Germinal center (tissue), 1 donor: ENCODE measurements at regions not wholly inside any gene's neighbourhood (a gene's known extent, or its start where the extent isn't known, plus 50 kb on each side); places are given as distances from the start of the nearest gene placed in this dataset.

Experiments
- DNase-seq: peaks from one replicate; pipeline ENCODE4 v3.0.0; 2012; ENCODE audit warnings: mixed read lengths, low spot score

DNA sequence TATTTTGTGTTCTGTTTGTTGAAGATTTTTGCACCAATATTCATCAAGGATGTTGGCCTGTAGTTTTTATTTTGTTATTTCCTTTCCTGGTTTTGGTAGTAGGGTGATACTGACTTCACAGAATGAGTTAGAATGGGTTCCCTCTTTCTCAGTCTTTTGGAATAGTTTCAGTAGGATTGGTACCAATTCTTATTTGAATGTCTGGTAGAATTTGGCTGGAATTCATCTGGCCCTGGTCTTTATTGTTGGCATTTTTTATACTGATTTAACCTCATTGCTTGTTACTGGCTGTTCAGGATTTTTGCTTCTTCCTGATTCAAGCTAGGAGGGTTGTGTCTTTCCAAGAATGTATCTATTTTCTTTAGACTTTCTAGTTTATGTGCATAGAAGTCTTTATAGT, 263.7 kb downstream of the SOX11 start:
- DNase-seq = no peak

DNA sequence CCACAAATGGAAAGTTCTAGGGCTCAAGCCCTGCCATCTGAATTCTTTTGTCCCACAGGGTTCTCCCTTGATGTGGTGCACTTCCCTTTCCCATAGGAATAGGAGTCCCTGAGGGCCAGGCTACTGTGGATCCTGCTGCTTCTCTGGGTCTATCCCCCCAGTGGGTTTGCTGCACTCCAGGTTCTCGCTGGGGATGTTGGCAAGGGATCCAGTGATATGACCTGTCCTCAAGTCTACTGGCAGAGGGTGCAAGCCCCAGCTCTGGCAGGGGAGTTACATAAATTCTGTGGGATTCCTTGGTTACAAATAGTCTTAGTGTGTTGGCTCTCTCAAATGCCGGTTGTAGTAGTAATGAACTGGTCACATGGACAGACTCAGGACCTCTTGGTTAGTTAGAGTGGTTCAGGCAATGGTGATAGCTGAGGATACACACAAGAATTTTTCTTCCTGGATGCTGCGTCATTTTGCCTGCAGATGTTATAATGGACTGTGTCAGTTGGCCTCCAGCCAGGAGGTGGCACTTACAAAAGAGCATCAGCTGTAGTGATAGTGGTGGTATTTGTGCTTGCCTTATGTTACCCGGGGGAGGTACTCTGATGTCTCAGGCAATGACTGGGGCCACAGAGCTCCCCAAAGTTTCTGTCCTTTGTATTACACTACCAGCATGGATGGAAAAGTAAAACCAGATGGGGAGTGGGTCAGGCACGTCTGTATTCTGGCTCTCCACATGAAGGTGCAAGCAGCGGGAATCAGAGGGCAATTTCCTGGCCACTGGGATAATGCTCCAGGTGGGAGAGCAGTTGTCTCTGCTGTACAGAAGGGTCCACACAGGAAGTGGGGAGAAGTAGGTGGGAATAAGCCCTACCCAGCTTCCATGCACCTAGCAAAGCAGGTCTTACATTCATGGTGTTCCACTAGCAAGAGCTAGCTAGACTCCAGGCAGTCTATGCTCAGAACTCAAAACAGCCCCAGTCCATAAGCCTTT, 267.9 kb downstream of the SOX11 start:
- DNase-seq = no peak

DNA sequence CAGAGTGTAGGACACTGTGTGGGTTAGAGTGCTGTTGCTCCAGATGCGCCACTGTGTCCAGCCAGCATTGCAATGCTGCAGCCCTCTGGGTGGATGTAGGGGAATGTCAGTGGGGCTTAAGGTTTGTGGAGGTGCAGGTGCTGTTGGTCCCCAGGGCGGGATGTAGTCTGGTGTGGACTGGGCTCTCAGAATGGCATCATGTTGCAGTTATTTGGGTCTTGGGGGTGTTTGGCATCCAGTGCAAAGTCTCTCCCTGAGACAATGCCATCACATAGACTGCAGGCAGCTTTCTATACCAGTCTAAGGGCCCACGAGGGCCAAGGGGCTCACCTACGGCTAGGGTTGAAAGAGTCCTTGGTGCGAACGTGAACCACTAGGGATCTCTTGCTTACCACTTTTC, 275.3 kb downstream of the SOX11 start:
- DNase-seq = no peak

DNA sequence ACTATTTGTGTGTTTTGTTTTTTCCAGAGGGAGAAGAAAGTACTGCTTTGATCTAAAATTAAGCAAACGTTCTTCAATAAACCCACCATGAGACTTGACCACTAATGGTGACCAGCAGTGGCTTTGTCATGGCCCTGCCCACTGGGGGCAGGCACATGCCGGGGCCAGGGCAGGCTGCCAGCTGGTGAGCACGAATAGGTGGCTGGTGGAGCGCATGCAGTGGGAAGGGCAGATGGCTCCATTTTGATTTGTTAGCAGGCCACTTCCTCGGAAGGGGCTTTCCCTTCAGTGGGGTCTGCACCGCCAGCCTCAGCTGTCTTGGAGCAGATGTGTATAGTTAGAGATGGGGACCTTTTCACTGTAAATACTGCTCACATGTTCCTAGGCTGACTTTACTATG, 277.1 kb downstream of the SOX11 start:
- no peak for DNase-seq

DNA sequence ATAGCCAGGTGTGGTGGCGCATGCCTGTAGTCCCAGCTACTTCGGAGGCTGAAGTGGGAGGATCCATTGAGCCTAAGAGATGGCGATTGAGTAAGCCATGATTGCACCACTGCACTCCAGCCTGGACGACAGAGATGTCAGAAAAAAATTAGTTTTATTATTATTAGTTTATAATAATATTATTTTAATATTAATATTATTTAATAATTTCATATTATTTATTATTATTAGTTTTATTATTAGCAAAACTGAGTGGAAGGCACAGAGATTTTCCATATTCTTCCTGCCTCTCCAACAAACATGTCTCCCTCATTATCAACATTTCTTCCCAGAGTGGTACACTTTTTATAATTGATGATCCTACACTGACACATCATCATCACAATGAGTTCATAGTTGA, 278.2 kb downstream of the SOX11 start:
- DNase-seq = no peak

DNA sequence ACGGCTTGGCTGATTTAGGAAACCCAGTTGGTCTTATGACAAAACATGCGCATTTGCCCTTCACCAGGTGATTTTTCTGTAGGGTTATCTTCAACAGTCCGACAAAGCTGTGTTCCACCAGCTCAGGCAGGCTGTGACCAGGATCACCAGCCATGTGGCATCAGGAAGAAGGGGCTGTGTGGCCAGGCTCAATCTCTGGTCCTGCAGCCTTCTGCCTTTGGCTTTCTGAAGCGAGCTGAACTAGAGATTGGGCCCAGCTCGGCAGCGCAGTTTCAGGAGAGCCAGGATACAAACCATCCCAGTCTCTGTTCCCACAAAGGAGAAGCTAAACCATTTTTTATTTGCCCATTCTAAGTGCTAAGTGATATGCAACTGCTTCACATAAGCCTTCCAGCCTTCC, 282.3 kb downstream of the SOX11 start:
- no peak for DNase-seq

DNA sequence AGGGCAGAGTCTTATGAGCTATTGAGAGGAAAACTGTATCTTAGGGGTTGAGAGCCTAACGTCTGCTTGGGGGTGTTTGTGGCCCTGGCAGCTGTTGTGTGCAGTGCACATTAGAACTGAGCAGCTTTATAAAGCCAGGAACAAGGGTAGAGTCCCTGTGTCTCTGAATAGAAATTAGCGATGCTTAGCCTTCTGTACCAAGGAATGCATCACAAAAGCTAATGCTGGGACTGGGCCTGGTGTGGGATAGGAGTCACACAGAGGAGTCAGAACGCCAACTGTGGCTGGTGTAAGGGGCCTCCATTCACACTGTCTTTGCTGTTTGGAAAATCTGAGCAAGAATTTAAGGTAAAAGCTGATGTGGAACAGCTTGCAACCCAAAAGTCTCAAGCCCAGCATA, 283.2 kb downstream of the SOX11 start:
- DNase-seq = no peak

DNA sequence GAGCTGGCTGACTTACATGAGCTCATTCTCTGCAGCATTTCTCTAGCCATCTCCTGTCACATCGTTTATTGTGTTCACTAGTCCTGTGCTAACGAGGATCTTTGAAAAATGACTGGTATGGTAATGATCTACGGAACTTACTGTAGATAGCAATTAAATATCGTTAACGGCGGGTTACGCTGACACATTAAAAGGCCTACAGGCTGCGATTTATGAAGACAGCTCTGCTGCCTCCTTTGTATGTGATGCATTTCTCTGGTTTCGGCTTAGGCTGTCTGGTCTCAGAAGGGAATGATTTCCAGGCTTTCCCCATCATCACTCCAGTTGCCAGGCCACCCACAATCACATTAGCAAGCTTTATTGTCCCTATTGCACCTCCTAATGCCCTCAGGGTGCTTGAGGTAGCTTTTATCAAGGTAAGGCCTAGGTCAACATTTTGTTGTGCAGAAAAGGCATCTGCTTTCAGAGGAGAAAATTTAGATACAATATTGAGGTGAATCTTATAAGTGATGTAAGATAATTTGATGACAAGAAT, 284.4 kb downstream of the SOX11 start:
- DNase-seq = no peak

DNA sequence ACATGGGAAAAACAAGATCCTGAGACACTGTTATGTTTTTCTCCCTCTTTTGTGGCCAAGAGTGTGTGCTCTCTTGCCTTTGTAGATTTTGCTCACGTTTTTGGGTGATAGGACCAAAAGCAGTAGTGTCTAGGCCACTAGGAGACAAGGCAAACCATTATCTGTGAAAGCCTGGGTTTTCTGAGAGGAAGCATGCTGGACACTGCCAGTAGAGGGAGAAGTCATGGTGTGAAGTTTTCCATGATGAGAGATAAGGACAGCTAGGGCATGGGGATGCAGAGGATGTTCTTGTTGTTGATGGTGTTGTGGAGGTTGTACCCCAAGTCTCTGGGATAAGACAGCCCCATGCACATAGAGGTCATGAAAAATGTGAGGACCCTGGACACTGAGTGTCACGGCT, 285.3 kb downstream of the SOX11 start:
- DNase-seq = no peak

DNA sequence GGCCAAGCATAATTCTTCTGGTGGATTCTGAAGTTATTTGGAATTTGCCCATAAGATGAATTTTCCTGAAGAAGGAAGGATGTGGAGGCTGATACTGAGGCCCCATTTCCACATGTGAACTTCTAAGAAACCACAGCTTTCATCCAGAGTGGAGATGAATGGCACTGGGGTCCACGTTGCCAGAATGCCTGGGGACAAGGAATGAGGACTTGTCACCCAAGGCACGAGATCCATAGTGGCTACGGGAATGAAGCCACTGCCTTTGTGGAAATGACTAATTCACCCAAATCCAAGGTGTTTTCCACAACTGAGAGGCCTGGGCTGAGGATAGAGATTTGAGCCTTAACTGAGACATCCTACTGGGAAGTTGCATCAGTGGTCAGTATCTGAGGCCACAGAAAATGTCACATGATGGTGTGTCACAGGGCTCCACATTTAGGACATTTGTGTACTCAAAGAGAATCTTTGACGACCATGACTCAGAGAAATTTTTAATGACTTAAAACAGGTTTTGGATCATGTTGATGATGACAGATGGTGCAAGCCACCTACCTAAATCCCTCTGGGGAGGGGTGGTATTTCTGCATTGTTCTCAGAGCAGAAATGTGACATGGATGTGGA, 286.1 kb downstream of the SOX11 start:
- no peak for DNase-seq

DNA sequence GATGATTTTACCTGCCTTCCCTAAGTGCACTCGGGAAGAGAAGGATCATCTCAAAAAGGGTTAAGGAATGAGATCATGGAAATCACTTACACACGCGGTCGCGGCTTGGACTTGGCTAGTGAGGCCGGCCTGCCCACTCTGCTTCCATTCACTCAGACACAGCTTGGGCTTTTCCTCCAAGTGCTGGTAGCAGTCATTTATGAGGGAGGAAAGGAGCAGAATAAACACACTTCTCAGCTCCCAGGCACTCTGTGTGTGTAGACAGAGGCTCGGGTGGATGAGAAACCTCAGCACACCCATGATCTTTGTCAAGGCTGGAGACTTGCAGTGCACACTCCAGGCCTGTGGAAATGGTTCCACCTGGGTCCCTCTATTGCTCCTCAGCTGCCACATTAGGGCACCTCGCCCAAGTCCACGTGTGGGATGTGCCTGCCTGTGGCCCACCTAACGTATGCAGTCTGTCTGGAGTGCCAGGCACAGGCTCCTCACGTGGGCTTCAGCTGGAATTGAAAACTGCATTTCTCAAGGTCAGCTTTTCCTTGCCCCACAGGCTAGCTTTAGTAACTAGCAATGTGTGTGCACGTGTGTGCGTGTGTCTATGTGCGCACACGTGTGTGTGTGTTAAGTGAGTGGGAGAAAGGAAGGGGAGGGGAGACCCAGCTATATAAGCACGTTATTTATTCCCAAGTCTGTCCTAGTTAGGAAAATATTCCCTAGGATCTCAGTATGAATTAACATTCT, 288.4 kb downstream of the SOX11 start:
- DNase-seq = no peak

DNA sequence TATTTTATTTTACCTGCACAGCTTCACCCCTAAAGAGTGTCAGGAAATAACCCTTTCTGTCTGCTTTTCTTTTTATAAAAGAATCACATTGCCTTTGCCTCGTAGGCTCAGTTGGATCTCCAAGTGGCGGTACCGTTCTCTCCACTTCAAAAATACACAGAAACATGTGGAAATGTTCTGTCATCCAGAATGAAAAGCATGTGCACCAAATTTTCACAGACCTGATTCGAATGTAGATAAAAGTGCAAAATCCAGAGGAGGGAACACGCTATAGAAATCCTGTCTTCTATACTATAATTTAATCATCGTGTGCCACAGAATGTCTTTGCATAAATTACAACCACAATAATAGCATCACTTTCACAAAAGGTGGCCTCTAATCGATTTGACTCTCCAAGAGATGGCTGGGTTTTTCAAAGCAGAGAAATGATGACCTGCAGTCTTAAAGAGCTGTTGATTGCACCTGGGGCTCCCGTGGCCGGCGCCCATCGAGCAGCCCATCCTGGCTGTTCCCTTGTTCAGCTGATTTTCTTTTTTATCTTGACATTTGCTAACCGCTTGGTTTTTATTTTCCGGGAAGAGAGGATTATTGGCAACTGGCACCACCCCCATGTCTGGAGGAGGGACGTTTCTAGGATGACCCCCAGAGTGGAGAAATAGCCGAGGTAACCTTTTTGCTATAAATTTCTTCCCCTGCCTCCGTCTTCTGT, 290.2 kb downstream of the SOX11 start:
- no peak for DNase-seq

DNA sequence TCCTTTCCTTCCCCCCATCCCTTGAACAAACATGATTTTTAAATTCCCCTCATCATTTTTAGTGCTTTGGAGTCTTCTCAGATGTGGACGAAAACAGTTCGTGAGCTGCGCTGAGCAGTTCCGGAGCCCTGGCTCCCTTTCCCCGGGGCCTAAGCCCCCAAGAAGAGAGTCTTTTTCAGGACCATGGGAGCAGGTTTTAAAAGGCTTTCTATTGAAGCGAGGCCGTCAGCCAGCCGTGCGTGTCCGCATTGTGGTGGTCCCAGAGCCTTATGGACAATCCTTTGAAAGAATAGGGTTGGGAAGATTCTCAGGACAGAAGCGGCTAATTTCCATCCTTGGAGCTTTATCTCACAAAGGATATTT, 290.7 kb downstream of the SOX11 start:
- DNase-seq = no peak

DNA sequence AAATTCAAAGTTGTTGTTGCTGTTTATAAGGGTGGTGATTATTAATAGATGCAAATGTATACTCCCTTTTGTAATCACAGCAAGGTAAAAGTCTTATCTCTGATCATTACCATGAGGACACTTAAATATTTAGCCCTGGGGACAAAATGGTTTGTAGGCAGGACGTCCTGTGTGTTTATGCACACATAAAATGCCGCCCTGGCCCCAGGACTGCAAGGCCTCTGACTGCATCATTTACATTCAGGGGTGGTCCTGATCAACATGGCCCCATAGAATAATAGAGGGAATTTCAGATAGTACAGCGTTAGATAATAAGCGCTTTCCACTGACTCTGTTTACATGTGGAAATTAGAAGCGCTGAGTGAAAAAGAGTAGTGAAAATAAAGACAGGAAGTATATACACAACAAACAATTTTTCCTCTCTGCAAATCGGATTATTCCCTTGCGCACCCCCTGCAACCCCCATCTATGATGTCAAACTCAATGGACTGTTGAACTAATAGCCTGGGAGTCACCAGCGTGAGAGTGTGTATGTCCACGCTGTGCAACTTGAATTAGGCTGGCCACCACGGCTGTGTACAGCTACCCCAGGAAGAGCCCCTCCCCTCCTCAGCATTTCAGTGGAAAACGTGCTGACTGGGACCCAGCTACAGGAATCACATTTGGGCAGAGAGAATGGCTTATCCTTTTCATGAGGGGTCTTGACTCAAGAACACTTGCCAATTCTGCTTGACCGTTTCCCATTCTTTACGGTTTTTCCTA, 291.5 kb downstream of the SOX11 start:
- DNase-seq = no peak

DNA sequence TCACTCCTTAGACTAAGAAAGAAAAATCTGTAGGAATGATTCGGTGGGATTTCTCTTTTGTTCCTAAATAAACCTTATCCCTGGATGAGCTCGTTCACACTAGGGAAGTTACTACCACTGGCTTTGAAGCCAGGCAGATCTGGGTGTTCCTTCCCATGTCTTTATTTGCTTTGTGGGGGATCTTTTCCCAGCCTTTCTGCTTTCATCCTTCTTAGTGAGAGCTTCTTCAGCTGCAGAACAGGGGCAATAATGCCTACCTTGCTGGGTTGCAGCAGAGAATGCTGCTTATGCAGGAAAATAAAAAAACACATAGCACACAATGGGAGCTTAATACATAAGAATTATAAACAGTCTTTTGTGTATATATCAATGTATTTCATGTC, 292.1 kb downstream of the SOX11 start:
- no peak for DNase-seq

DNA sequence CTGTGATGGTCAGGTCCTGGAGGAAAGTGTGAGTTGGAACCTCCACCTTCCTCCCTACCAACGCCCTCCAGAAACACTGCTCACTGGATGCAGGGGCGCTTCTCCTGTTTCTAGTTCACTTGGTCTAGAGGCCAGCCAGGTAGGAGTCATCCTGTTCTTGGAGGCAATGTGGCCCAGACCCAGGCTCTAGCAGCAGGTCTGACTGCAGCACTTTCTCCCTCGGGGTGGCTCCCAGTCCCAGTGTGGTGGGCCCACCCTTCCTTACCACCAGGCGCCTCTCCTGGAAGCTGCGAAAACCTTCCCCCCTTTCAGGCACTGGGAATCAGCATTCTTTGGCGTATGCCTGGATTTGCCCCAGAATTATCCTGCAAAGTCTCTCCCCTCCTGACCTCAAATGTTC, 292.8 kb downstream of the SOX11 start:
- DNase-seq = no peak

DNA sequence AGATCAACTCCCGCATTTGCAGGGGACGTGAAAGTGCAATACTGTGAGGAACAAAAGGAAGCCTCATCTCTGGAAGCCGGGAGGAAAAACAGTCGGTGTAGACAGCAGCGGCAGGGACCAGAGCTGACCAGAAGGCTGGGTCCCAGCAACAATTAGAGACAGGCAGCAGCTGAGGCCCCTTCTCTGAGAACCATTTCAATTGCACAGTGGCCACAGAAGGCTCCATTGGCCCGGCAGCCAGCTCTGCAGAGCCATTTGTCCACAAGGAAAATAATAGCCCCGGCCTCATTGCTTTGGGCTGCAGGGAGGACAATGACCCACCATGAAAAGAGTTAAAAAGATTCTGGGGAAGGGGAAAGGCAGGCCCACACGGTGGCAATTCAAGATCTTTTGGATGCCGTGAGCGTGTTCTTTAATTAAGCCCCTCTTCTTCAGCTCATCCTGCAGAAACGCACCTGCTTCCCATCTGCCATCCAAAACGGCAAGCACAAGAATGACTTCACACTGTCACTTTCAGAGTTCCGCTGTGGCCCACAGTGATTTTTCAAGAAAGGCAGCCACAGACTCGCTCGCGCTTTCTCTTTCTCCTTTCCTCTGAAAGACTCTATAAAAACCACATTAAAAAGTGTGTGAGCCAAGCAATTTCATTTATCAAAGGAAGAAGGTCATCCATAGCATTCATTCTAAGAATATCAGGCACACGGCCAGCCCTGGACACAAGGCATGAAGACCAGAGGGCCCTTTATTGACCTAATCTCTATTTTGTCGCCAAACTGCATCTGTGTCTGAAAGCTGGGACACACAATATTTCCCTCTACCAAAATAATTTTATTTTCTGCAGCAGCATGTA, 293.6 kb downstream of the SOX11 start:
- no peak for DNase-seq

DNA sequence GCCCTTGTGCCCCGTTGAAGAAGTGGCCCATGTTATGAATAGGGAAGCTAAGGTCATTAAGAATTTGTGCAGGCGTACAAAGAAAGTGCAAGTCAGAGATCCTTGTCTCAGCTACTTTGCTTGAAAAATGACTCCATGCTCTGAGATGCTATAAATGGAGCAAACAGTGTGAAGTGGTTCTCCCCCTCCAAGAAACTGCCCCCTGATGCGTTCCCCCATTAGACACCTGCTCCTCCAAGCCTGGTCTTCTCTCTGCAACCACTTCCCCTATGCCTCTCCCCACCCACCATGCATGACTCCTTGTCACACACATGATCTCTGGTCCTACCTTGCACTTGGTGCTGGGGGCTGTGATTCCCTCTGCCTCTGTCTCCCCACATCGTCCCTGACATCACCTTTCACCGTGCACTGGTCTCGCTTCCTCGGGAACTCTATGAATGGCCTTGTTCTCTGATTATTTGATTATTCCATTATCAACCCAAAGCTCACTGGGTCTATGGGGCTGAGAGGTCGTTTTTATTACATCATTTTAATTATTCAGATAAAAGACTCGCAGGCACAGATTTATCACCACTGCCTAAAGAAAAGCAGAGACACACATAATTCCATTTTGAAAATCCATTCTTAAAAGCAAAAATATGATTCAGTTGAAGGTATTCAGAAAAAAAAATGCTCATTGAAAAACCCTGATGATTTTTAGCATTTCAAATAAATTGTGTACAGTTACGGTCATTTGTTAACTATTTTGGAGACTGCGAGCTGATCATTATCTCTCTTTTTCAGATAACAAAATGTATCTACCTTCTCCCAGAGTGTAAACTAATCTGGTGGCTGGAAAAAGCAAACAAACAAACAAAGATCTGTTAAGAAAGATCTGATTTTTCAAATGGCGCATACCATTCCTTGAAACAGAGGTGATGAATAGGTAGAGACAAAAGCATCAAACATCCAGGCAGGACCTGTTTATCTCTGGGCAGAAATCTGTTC, 294.9 kb downstream of the SOX11 start:
- DNase-seq = no peak

DNA sequence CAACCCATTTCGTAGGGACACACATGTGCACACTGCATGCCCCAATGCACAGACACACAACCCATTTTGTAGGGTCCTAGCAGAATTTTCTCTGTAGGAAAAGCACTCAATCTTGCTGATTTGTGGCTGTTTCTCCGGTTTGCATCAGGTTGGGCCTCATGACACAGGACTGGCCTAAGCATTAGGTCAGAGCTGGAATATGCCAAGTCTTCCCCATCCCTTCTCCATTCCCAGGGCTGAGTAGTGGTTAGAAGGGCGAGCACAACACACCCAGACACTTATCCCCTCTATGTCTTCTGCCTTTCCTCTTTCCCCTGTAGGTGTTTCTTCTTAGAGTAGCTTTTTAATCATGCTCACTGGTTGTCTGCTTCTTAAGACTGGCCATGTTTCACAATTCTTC, 295.9 kb downstream of the SOX11 start:
- no peak for DNase-seq
